ENCODE measurements at regions not wholly inside any gene's neighbourhood (a gene's known extent, or its start where the extent isn't known, plus 50 kb on each side); places are given as distances from the start of the nearest gene placed in this dataset.

DNA sequence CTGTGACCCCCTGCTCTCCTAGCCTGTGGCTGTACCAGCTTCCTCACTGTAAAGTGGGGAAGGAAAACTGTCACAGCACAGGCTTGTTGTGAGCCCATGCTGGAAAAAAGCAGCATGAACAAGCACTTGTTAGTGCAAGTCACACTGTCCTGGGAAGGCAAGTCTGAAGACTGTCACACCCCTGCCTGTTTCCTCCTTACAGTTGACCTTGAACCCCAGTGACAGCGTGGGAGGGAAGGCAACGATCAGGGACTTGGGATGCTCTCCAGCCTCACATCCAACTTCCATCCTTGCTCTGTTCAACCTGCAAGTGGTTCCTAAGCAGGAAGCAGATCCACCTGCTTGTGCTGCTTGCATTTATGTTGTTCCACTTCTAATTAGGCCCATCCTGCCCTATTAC, 311.3 kb upstream of the KLHL29 start:
- DNase-seq = no peak

DNA sequence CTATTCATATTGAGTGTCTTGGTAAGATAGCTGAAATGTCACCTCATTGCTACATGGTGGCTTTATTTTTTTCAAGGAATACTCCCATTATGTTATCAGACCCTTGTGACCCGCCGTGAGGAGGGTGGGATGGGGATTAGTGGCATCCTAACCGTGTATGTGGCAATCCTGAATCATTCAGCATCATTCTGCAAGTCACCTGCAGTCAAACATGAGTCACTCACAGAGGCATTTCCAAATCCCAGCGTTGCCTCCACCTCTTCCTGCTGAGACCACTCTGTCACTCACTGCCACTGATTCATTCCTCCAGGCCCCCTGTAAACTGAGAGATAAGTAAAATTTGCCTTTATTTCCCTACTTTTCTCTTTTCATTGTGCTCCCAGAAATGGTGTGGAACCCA, 307.4 kb upstream of the KLHL29 start:
- DNase-seq = no peak

DNA sequence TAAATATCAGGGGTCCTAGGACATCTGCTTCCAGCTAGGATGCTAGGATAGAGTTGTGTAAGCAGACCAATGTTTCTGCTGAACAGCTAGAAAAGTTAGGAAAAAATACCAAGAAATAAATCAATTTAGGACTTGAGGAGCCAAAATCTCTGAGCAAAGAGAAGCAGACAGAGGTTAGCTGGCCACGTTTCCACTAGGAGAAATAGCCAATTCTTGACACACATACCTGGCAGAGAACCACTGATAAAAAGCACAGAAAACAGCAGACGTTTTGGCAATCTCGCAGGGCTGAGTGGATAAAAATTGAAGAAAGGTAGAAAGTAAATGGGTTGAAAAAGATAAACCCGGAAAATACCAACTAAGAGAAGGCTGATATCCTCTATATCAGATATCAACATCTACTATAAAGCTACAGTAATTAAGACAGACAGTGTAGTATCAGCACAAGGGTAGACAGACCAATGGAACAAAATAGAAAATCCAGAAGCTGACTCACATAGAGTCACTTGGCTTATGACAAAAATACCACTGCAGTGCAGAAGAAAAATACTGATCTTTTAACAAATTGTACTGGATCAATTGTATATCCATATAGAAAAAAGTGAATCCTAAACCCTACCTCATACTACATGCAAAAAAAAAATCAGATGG, 306.1 kb upstream of the KLHL29 start:
- no peak for DNase-seq

DNA sequence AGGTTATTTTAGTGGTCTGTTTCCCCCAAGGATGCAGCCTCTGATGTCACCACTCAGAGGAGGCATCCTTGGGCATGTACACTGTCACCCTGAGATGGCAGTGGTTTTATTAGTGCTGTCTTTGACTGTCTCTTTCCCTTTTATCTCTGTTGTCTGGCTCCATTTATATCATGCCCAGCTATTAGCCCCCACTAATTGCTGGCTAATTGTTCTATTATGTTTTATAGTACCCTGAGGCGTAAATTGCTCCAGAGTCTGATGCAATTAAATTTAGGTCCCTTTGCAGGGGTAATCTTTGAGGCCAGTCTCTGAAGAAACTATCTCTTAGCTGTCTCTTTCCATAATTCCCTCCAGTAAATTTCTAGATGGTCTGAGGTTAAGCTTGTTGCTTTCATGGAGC, 301.0 kb upstream of the KLHL29 start:
- no peak for DNase-seq

DNA sequence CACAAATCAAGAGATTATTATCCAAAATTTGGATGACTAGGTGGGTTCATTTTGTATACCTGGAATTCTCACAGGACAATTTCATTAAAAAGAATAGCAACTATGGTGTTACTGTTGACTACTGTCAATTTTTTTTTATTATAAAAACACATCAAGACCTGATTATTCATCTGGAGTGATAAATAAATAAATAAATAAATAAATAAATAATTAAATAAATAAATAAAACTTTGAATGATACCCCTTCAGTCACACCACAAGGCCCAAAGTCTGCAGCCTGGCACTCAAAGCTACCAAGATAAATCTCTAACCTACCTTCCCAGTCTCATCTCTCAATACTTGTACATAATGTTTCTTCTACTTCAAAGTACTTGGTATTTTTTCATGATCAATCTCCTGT, 294.0 kb upstream of the KLHL29 start:
- DNase-seq = no peak

DNA sequence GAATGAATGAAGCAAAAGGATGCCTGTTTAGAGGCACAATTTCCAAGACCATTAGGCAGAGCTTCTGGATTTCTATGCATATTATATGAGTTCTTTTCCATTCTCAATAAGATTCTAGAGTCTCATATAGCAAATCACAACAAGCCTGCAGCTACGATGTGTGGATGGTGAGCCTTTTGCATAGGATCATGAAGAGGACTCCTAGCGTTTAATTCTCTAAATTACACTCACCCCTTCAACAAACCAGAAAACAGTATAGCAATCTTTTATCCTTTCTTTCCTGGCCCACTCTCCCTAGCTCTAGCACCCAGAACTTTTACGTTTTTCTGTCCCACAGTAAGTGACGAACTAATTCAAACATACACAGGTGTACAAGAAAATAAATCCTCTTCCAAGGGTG, 293.1 kb upstream of the KLHL29 start:
- DNase-seq = no peak

DNA sequence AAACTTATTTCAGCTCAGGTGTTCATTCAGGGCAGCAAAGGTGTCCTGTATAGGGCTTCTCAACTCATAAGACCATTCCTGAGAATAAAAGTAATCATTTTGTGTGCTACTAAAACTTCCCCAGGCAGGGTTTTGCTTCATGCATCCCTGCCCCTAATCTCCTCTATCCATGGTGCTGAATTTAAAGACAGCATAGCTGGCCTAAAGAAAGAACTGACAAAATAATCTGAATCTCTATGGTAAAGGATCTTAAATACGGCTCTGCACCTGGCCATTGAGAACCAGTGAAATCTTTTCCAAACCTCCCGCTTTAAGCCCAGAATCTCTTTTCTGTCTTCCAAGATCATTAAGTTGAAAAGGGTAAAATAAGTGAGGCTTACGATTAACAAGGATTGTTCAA, 292.1 kb upstream of the KLHL29 start:
- DNase-seq = no peak

DNA sequence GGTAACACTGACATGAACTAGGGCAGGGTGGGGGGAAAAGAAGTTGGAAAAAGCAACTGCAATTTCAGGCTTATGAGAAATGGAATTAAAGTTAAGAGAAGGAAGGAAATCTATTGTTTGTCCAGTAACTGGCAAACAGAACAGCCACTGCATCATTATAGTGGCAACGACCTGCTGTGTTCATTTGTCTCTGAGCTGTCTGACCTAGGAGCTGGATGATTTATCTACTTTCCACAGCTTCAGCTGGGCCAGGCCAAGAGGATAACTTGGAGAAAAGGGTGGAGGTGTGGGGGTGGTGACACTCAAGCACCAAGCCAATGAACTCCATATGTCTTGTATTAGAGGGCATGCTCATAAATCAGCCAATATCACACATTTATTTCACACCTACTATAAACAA, 291.5 kb upstream of the KLHL29 start:
- DNase-seq = no peak

DNA sequence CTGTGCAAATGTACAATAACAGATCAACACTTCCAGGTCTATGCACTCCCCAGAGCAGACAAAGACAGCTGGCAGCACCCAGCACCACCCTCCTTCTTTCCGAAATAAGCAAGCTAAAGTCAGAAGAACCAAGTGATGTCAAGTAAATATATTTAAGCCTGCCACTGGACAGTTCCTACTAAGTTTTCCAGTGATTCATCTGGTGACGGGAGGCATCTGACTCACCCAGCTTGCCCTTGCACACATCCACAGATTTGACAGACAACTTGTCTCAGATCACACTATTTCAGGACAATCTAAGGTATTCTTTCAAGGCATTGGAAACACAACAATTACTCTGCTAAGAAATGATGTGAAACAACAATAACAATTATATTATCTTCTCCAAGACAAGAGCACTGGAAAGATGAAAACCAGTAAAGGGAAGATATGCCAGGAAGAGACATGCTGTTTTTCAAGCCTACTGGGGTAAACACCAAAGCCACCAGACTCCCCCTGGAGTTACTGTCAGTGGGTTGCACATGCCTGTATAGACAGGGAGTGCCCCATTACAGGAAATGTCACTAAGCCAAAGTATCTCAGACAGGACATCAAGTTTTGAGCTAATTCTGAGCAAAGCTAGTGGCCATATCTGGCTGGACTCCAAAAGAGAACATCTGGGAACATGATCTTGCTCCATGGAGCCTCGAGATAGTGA, 287.9 kb upstream of the KLHL29 start:
- DNase-seq = no peak

DNA sequence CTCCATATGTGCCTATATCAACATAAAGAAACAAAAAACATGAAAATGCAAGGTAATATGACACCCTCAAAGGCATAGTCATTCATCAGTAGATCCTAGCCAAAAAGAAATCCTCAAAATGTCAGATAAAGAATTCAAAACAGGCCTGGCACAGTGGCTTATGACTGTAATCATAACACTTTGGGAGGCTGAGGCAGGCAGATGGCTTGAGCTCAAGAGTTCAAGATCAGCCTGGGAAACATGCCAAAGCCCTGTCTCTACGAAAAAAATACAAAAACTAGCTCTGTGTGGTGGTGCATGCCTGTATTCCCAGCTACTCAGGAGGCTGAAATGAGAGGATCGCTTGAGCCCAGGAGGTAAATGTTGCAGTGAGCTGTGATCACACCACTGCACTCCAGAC, 284.6 kb upstream of the KLHL29 start:
- DNase-seq = no peak

DNA sequence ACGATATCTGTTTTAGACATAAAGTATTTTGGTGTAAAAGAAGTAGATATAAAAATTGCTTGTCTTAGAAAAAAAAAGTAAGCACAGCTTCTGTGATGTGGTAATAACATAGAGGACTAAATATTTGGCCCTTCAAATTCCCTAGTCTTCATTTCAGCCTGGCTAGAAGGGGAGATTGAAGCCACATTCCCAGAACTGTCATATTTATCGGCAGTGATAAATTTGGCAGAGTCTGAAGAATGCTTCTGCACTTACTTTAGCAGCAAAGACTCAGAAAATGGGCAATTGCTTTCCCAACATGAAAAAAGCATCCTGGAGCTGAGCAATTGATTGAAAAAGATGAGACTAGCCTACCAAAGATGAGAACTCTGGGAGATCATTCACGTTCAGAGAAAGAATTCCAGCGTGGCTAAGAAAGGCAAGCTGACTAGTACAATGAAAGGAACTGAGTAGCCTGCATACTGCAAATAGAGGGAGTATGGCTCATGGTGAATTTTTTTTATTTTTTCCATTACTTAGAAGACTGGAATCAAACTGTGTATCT, 278.7 kb upstream of the KLHL29 start:
- DNase-seq = no peak

DNA sequence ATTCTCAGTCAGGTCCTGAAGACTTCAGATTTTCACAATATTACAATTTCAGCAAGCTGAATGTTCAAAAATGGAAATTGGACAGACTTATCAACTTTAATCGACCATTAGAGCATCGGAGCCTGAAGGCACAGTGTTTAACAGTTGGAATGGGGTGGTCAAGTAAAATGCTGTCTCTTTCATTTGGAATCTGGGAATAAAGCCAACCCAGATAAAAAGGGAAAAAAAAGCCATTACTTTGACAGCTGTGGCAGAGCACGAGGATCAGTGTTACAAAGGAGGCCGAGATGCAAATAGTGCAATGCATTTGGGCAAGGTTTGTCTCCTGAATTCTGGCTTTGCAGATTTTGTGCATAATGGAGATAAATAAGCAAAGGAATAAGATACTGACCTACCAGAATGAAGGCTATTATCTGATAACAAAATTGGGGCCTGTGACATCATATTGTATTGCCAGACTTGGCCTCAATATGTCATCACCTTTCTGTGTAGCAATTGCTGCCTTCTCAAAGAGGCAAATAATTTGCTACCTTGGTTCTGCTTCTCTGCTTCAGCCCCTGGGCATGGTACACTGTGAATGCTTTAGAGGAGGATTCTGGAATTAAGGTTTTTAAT, 277.5 kb upstream of the KLHL29 start:
- DNase-seq = no peak

DNA sequence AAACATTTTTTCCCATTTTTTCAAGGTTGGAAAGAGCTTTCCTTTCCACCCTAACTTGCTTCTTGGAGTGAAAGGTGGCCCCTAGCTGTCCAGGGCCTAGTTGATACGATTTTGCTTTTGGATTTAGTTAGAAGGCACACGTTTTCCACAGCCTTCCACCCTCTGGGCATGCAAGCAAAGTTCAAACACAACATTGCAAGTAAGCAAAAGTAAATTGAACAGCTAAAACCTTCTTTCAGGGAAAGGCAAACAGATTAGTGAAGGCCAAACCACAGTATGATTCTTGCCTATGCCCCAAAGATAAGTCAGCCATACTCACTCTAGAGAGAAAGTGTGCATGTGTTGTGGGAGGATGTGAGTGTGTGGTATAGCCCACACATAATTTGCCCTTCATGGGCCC, 273.7 kb upstream of the KLHL29 start:
- DNase-seq = no peak

DNA sequence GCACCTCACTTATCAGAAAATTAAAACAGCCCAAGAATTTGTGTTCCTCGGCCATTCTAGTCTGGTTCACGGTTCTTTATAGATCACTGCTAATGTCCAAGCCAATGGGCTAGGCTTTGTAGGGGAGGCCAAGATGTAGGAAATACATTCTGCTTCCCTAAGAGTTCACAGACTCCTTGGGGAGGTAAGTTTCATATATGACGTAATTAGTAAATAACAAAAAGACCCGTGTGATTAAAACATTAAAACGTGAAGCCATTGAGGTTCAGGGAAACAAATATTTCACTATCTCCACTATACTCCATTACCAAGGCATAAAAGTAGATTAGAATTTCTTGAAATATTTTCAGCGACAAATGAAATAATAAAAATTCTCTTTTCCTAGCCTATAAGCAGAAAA, 272.5 kb upstream of the KLHL29 start:
- no peak for DNase-seq

DNA sequence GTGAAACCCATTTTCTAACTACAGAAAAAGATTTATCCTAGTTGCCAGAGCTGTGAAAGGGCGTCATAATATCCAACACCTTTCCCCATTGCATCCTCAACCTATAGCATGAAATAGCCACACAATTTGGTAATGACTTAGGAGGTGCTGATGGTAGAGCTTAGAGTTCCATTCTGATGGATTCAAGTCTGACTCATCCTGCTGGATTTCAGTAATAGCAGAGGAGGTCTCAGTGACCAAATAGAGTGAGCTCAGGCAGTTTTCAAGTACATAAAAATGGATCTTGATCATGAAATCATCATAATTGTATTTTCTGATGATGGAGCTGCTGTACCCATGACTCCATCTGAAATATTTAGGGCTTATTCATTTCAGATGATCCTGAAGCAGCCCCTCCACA, 270.7 kb upstream of the KLHL29 start:
- no peak for DNase-seq

DNA sequence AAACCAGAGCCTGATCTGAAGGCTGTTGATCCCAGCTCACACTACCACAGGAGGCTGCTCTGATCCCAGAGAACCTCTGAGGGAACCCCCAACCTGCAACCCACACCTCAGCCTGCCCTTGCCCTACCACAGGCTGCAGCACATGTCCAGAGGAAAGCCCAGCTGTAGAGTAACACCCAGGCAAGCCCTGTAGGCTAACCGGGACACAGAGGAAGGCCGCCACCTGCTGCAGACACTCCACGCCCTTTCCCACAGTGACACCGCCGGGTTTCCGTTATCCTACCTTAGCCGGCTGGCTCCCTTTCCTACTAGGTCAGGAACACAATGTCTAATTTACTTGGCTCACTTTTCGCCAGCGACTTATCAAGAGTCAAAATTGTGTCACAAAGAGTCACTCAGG, 266.7 kb upstream of the KLHL29 start:
- no peak for DNase-seq

DNA sequence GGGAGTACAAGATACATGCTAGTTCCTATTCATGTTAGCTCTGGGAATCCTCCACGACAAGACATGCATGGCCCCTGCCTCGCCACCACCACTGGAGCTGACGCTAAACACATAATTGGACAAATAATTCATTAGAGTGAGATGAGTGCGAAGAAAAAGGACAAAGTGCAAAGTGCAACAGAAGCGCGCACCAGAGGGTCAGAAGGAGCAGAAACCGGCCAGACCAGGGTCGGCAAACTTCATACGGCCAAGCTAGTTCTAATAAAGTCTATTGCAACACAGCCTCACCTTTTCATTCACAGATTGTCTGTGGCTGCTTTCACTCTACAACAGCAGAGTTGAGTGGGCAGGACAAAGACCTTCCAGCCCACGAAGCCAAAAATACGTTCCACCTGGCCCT, 266.1 kb upstream of the KLHL29 start:
- no peak for DNase-seq

DNA sequence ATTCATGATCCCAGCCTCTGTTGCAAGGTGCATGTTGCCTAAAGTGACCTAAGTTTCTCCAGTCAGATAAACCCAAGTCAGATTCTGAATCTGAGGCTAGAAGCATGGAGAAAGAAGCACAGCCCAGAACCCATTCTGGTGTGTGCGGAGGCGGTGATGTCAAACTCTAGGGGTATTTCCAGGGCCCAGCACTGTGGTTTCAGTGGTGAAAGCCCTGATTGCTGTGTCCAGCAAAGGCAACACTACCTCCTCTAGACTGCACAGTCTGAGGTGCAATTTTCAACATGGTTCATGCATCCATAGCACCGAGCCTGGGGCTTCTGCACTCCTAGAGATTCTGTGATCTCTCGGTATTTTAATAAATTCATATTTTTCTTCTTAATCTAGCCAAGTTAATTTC, 264.8 kb upstream of the KLHL29 start:
- no peak for DNase-seq

DNA sequence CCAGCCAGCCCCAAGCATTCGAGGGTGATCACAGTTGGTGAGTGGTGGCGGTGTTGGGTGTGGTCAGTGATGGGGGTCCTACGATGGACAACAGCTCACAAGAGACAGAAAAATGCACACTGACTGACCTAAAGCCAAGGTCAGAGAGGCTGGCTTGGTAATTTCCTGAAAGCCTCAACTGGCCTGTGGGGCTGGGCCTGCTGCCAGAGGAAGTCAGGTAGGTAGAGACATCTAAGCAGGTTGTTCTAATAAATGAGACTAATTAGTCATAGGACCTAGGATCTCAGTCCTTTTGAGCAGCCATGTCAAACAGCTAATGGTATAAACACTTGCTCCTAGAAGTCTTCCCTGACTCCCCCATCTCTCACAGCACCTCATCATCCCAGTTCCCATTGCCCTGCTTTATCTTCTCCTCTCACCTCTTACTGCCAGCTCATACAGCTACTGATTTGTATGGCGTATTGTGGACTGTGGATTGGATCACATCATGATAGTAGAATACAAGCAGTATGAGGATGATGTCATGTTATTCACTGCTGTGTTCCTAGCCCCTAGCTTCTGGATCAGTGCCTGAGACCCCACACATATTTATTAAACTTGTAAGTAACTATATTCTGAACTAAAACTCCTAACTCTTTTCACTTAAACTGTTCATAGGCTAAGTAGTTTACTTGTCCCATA, 262.9 kb upstream of the KLHL29 start:
- no peak for DNase-seq

DNA sequence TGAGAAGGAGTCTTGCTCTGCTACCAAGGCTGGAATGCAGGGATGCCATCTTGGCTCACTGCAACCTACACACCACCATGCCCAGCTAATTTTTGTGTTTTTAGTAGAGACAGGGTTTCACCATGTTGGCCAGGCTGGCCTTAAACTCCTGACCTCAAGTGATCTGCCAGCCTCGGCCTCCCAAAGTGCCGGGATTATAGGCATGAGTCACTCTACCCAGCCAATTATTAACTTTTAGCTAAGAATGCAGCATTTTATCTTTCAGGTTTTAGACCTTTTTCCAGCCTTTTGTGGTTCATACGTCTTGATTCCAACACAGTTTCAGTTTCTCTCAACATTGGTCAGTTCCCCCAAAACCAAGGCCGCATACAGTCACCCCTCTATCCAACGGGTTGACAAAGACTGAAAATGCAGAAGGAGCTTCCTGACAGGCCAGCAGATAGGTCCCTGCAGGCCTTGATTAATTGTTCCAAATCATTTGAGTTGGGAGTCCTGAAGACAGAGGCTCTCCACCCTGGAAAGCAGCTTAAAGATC, 262.2 kb upstream of the KLHL29 start:
- DNase-seq = no peak

DNA sequence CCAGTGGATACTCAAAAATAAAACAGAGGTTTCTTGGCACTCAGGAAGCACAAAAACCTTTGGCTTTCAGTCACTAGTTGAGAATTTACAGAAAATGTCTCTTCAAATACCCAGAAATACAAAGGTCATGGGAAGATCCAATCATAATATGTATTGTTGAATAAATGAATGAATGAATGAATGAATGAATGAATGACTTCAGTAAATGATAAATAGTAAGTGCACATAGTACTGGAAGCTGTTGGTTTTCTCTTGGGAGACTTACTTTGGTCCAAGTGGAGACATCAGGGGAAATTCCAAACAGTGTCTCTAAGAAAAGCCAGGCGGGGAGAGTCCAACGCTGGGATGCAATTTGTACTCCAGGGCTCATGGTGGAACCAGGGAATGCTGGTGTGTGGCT, 261.3 kb upstream of the KLHL29 start:
- no peak for DNase-seq

DNA sequence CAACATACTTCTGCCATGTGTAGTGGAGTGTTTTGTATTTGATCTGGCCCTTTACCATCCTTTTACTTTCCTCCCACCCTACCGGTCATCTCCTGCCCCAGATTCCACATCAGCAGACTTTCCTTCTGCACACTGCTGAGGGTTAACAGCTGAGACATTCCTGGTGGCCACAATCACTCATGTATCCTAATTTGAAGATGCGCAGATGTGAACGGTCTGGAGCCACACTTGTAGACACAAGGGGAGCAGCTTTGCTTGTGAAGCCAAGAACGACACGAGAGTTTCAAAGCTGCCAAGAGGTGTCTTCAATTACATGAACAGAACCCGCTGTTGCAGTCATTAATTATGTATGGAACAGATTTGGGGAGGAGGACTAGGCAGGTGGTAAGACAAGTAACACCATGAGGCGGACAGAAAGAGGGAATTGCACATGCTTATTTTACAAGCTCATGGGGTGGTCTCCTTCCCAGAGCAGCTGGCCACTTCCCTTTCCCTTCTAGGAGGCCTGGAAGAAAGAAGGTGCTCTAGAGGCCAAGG, 260.7 kb upstream of the KLHL29 start:
- DNase-seq = no peak

DNA sequence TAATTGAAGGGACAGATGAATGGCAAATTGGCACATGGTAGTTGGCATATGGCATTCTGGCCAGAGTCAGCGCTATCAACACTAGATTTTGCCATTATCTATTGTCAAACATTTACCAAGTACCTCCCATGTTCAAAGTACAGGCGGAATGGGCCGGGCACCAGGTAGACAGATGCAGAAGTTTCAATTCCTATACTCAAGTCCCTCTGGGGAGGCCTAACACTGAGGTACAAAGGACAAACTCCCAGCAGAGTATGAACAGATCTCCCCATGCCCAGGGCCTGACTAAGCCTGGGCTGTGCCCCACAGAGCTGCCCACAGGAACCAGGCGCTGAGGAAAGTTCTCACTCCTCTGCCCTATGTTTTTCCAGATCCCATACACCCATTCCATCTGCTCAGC, 257.5 kb upstream of the KLHL29 start:
- DNase-seq = no peak
